Omental fat pad (tissue), 3 donors: ENCODE measurements at regions not wholly inside any gene's neighbourhood (a gene's known extent, or its start where the extent isn't known, plus 50 kb on each side); places are given as distances from the start of the nearest gene placed in this dataset.

Experiments
- ATAC-seq: fragments of 150-250 bp; one replicate; pipeline ENCODE4 v1.9.1; 2016; ENCODE audit warnings: mild to moderate bottlenecking, moderate library complexity; ENCODE audit not compliant: low FRiP score
- DNase-seq: peaks from one replicate; pipeline ENCODE4 v3.0.0-alpha.2; 2019; ENCODE audit warnings: low spot score
- TF ChIP-seq, protein P1 (sequence below), 3 donors: fragments of 450-650 bp; IDR thresholded peaks; one replicate each; pipeline ENCODE4 v1.5.1; 2016 to 2017; ENCODE audit warnings: antibody characterized with exemption in 3 of 3, mild to moderate bottlenecking in 3 of 3, moderate library complexity in 2 of 3

GRCh38 chr5:152144556-152144955, 219.9 kb upstream of the GLRA1 start:
- ATAC-seq (no peak), DNase-seq (no peak)
- TF ChIP-seq, protein P1, sequence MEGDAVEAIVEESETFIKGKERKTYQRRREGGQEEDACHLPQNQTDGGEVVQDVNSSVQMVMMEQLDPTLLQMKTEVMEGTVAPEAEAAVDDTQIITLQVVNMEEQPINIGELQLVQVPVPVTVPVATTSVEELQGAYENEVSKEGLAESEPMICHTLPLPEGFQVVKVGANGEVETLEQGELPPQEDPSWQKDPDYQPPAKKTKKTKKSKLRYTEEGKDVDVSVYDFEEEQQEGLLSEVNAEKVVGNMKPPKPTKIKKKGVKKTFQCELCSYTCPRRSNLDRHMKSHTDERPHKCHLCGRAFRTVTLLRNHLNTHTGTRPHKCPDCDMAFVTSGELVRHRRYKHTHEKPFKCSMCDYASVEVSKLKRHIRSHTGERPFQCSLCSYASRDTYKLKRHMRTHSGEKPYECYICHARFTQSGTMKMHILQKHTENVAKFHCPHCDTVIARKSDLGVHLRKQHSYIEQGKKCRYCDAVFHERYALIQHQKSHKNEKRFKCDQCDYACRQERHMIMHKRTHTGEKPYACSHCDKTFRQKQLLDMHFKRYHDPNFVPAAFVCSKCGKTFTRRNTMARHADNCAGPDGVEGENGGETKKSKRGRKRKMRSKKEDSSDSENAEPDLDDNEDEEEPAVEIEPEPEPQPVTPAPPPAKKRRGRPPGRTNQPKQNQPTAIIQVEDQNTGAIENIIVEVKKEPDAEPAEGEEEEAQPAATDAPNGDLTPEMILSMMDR (IDR thresholded peaks at IDR 0.05) = no peak

DNA sequence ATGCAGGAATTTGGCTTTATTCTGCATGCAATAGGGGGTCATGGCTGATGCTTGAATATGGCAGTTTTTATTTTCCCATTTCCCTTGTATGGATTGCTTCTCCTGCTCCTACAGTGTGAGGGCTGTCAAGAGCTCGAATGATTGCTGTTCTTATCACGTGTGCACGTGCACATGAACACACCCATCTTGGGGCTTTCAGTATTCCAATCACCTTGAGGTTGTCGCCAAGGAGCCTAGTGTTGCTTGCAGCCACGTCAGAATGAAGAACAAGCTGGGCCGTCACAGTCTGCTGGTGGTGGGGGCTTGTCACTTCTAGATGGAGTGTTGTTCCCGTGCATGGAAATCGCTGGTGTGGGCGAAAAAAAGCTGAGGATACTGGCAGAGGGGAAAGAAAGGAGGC, 219.4 kb upstream of the GLRA1 start:
- no peak for ATAC-seq
- no peak for DNase-seq
- TF ChIP-seq, protein P1 (IDR thresholded peaks at IDR 0.05) = no peak

- no peak for ATAC-seq
- TF ChIP-seq, protein P1 (IDR thresholded peaks at IDR 0.05) = no peak
- DNase-seq = peak; percentile 30
These were observed 218.3 kb upstream of the GLRA1 start for GRCh38 chr5:152142840-152143469.

DNA sequence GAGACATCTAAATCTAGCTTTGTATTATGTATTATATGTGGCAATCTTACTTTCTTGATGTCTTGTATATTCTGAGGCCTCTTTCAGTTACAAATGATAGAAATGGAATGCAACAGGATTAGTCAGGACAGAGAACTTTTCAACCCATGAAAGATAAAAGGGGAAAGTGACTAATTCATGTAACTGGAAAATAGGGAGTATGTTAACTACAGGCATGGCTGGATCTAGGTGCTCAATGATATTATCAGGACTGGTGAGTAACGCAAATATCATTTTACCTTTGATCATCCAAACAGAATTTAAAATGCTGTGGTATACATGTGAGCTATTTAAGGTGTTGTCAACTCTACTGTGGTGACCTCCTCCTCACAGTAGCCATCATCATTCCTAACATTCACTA, 215.7 kb upstream of the GLRA1 start:
- TF ChIP-seq, protein P1 (IDR thresholded peaks at IDR 0.05) = no peak
- no peak for ATAC-seq
- no peak for DNase-seq

- ATAC-seq (no peak), DNase-seq (no peak)
- TF ChIP-seq, protein P1 (IDR thresholded peaks at IDR 0.05) = no peak
These were observed 212.4 kb upstream of the GLRA1 start for GRCh38 chr5:152137063-152137462.

DNA sequence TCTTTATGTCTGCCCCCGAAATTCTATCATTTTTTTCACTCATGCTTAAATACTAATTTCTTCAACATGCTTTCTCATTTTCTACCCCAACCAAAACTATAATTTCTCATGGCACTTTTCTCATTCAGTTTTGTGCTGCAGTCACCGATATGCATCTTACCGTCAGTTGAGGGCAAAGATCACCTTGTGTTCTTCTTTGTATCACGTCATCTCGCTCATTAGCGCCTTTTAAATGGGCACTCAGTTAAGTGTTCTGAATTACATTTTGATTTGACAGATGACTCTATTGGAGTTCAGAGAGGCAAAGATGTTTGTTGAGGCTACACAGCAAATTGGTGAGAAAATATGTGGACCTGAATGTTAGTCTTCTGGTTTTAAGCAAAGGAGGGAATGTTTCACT, 211.7 kb upstream of the GLRA1 start:
- no peak for DNase-seq
- no peak for ATAC-seq
- TF ChIP-seq, protein P1 (IDR thresholded peaks at IDR 0.05) = no peak

- TF ChIP-seq, protein P1 (IDR thresholded peaks at IDR 0.05) = no peak
- ATAC-seq (no peak), DNase-seq (no peak)
These were observed 211.2 kb upstream of the GLRA1 start for GRCh38 chr5:152135827-152136226.
